Endodermal cell (in vitro differentiated cells): ENCODE measurements at regions not wholly inside any gene's neighbourhood (a gene's known extent, or its start where the extent isn't known, plus 50 kb on each side); places are given as distances from the start of the nearest gene placed in this dataset.

Experiments
- DNase-seq: peaks from one replicate; pipeline ENCODE4 v3.0.0-alpha.2; 2017
- H3K27ac ChIP-seq: 2 replicates; pipeline ENCODE4 v1.5.1; 2013; ENCODE audit warnings: mild to moderate bottlenecking, low read depth, low read length, moderate library complexity
- H3K27me3 ChIP-seq: 2 replicates; pipeline ENCODE4 v1.6.1; 2013; ENCODE audit warnings: mild to moderate bottlenecking, low read length, moderate library complexity; ENCODE audit not compliant: insufficient read depth, control insufficient read depth, poor library complexity, severe bottlenecking
- H3K36me3 ChIP-seq: 2 replicates; pipeline ENCODE4 v1.7.0; 2013; ENCODE audit warnings: mild to moderate bottlenecking, low read length, moderate library complexity; ENCODE audit not compliant: control insufficient read depth, insufficient read depth
- H3K4me1 ChIP-seq: one replicate; pipeline ENCODE4 v1.7.0; 2013; ENCODE audit warnings: low read length; ENCODE audit not compliant: control insufficient read depth, insufficient read depth
- H3K4me3 ChIP-seq: 2 replicates; pipeline ENCODE4 v1.5.1; 2013; ENCODE audit warnings: mild to moderate bottlenecking, low read length, moderate library complexity
- H3K9ac ChIP-seq: 2 replicates; pipeline ENCODE4 v1.6.1; 2013; ENCODE audit warnings: mild to moderate bottlenecking, low read length, moderate library complexity; ENCODE audit not compliant: poor library complexity, severe bottlenecking; ENCODE audit errors: extremely low read depth
- H3K9me3 ChIP-seq: 2 replicates; pipeline ENCODE4 v1.6.1; 2013; ENCODE audit warnings: mild to moderate bottlenecking, low read length, moderate library complexity; ENCODE audit not compliant: control insufficient read depth
- H3K27ac Mint-ChIP-seq: 2 replicates; pipeline ENCODE4 v1.8.0; 2020; ENCODE audit warnings: mixed read lengths
- H3K27me3 Mint-ChIP-seq: 2 replicates; pipeline ENCODE4 v1.8.0; 2021; ENCODE audit warnings: mild to moderate bottlenecking, mixed read lengths; ENCODE audit not compliant: insufficient read depth
- H3K36me3 Mint-ChIP-seq: 2 replicates; pipeline ENCODE4 v1.8.0; 2020; ENCODE audit warnings: low read depth, mixed read lengths
- H3K4me1 Mint-ChIP-seq: 2 replicates; pipeline ENCODE4 v1.8.0; 2020; ENCODE audit warnings: mixed read lengths
- H3K4me3 Mint-ChIP-seq: 2 replicates; pipeline ENCODE4 v1.8.0; 2020; ENCODE audit warnings: mild to moderate bottlenecking, moderate library complexity, mixed read lengths
- H3K9me3 Mint-ChIP-seq: 2 replicates; pipeline ENCODE4 v1.8.0; 2020; ENCODE audit warnings: mild to moderate bottlenecking, mixed read lengths
- WGBS, 2 experiments: methylation state at CpG; one replicate each; pipeline versions ENCODE4 v1.1.5 to v1.1.7; 2013; ENCODE audit warnings: missing lambda C conversion rate in 2 of 2, mixed read lengths in 1 of 2; ENCODE audit not compliant: insufficient coverage in 1 of 2, insufficient read length in 1 of 2; 5-methylcytosine and 5-hydroxymethylcytosine counted together
- TF ChIP-seq, protein P1 (sequence below): fragments of 200-600 bp; sonication (generic); conservative IDR thresholded peaks from 2 replicates; pipeline ENCODE4 v1.5.0; 2021; ENCODE audit warnings: antibody characterized with exemption, mild to moderate bottlenecking

DNA sequence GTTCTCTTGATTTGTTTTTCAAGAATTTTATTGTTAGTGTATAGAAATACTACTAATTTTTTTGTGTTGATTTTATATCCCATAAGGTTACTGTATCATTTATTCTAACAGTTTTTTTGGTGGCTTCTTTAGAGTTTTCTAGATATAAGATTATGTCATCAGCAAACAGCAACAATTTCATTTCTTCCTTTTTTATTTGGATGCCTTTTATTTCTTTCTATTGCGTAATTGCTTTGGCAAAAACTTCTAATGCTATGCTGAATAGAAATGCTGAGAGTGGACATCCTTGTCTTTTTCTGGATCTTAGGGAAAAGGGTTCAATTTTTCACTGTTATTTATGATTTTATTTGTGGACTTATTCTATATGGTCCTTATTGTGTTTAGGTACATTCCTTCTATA lies 298.8 kb downstream of the RPRM start:
- no peak overlapping the region for H3K4me3 Mint-ChIP-seq
- no peak for DNase-seq
- Histone ChIP-seq H3K27me3 (no peaks in the 10 kb centered on the region), H3K4me3 (no peak overlapping the region), H3K27ac (no peak overlapping the region), H3K4me1 (no peaks in the 10 kb centered on the region), H3K36me3 (no peaks in the 10 kb centered on the region), H3K9me3 (peaks cover 10% of the 10 kb centered on the region), H3K9ac (no peak overlapping the region)
- TF ChIP-seq, protein P1, sequence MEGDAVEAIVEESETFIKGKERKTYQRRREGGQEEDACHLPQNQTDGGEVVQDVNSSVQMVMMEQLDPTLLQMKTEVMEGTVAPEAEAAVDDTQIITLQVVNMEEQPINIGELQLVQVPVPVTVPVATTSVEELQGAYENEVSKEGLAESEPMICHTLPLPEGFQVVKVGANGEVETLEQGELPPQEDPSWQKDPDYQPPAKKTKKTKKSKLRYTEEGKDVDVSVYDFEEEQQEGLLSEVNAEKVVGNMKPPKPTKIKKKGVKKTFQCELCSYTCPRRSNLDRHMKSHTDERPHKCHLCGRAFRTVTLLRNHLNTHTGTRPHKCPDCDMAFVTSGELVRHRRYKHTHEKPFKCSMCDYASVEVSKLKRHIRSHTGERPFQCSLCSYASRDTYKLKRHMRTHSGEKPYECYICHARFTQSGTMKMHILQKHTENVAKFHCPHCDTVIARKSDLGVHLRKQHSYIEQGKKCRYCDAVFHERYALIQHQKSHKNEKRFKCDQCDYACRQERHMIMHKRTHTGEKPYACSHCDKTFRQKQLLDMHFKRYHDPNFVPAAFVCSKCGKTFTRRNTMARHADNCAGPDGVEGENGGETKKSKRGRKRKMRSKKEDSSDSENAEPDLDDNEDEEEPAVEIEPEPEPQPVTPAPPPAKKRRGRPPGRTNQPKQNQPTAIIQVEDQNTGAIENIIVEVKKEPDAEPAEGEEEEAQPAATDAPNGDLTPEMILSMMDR = no peak
- no peaks in the 10 kb centered on the region for H3K27me3 Mint-ChIP-seq
- H3K4me1 Mint-ChIP-seq = no peaks in the 10 kb centered on the region
- H3K9me3 Mint-ChIP-seq = peaks cover 5% of the 10 kb centered on the region
- 100% methylated on average over 1 of the region's 1 CpG; no CpG with 5 or more reads in 1 of the 2 experiments for WGBS, 2 experiments
- no peaks in the 10 kb centered on the region for H3K36me3 Mint-ChIP-seq
- H3K27ac Mint-ChIP-seq = no peak overlapping the region

DNA sequence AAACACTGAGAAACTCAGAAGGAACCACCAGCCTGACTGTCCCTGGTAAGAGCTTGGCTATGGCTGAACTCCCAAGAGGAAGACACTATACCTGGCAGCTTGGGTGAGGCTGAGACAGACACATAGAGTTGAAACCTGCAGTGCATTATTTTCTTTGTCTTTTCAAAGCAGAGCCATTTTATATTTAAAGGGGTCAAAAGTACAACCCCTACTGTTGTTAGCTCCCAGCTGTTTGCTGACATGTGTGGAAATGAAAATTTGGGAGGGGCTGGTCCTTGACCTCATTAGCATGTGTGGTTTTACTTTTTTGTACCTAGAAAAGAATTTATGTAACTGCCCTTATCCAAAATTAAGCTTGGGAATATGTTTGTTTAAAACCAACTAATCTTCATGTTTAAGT lies 309.0 kb downstream of the RPRM start:
- H3K4me3 Mint-ChIP-seq = no peak overlapping the region
- H3K27me3 Mint-ChIP-seq = no peaks in the 10 kb centered on the region
- H3K4me1 Mint-ChIP-seq = peaks cover 12% of the 10 kb centered on the region
- TF ChIP-seq, protein P1 = no peak
- H3K4me1 ChIP-seq = peaks cover 5% of the 10 kb centered on the region
- peaks cover 15% of the 10 kb centered on the region for H3K9me3 ChIP-seq
- H3K36me3 Mint-ChIP-seq = no peaks in the 10 kb centered on the region
- peaks cover 6% of the 10 kb centered on the region for H3K9me3 Mint-ChIP-seq
- no peak overlapping the region for H3K27ac ChIP-seq
- no peak for DNase-seq
- H3K27ac Mint-ChIP-seq = no peak overlapping the region
- H3K27me3 ChIP-seq = no peaks in the 10 kb centered on the region
- H3K36me3 ChIP-seq = no peaks in the 10 kb centered on the region
- no peak overlapping the region for H3K9ac ChIP-seq
- H3K4me3 ChIP-seq = no peak overlapping the region

DNA sequence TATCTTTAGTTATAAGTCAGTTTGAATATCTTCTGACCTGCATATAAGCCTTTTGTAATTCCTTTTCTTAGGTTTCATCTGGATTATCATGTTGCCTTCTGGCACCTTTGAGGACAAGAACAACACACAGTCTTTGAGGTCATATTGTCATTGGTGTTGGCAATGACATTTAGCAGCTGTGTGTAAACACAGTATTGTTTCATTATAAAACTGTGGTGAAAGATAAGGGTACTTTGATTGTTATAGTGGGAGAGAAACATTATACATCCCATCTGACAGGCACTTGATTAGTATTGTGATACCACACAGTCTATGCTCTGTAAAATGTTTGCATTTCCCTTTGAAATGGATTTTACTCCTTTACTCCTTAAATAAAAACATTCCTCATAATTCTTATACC lies 313.5 kb downstream of the RPRM start:
- Histone ChIP-seq H3K27ac (no peak overlapping the region), H3K4me3 (no peak overlapping the region), H3K4me1 (peaks cover 14% of the 10 kb centered on the region), H3K9me3 (no peaks in the 10 kb centered on the region), H3K27me3 (no peaks in the 10 kb centered on the region), H3K9ac (no peak overlapping the region), H3K36me3 (no peaks in the 10 kb centered on the region)
- no peak for DNase-seq
- no peaks in the 10 kb centered on the region for H3K9me3 Mint-ChIP-seq
- peaks cover 27% of the 10 kb centered on the region for H3K4me1 Mint-ChIP-seq
- TF ChIP-seq, protein P1 = no peak
- H3K27ac Mint-ChIP-seq = no peak overlapping the region
- no peaks in the 10 kb centered on the region for H3K27me3 Mint-ChIP-seq
- no peak overlapping the region for H3K4me3 Mint-ChIP-seq
- H3K36me3 Mint-ChIP-seq = no peaks in the 10 kb centered on the region
